ENCODE measurements at regions not wholly inside any gene's neighbourhood (a gene's known extent, or its start where the extent isn't known, plus 50 kb on each side); places are given as distances from the start of the nearest gene placed in this dataset.

GRCh38 chr10:56715262-56715661, 354.2 kb upstream of the ZWINT start:
- TF ChIP-seq CTCF (conservative IDR thresholded peaks at IDR 0.05; ENCODE audit: low read length) (no peak), EZH2phosphoT487 (IDR thresholded peaks at IDR 0.05; ENCODE audit: borderline replicate concordance) (no peak)
